Stimulated activated naive CD8-positive, alpha-beta T cell treated with anti-CD3 and anti-CD28 coated beads, Interleukin-15, Interleukin-2, amounts not matched to agents 100 U/mL and 50 U/mL, for 24 hours (primary cell): ENCODE measurements at regions not wholly inside any gene's neighbourhood (a gene's known extent, or its start where the extent isn't known, plus 50 kb on each side); places are given as distances from the start of the nearest gene placed in this dataset.

ENCODE experiments used
- ATAC-seq: fragments of 150-1000 bp; cut with Tn5 transposase; one replicate; pipeline ENCODE4 v1.10.0; 2021
- DNase-seq: peaks from one replicate; pipeline ENCODE4 v3.0.0; 2021

- DNase-seq (no peak), ATAC-seq (no peak)
Measured at GRCh38 chr14:61132336-61132735, 148.8 kb downstream of the TMEM30B start.

GRCh38 chr14:61130512-61131260 lies 149.6 kb downstream of the SLC38A6 start:
- no peak for DNase-seq
- ATAC-seq: no peak

DNA sequence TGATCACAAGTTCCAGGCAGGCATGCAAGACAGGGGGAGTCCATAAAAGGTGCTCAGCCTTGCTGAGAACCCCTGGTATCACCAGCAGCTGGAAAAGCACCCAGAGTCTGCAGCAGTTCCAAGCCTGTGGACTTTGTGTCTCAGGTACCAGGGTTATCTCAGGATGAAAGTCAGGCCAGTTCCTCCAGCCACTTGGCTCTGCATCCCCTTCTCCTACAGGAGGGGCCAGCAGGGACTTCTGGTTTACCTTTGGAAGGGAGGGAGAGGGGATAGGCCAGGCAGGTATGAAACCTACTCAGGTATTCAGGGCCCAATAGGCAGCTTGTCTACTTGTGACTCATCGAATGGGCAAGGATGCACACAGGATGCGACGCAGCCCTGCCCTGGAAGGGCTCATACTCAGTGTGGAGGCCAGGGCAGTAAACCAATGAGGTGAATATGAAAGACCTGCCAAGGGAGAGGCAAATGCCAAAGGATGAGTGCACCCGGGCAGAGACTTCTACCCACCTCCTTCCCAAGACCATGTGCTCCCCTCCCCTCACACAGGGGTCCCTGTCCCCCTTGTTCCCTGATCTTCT lies 148.2 kb downstream of the SLC38A6 start:
- ATAC-seq: no peak
- no peak for DNase-seq

GRCh38 chr14:61128382-61129167 lies 147.5 kb downstream of the SLC38A6 start:
- DNase-seq (no peak), ATAC-seq (no peak)

DNA sequence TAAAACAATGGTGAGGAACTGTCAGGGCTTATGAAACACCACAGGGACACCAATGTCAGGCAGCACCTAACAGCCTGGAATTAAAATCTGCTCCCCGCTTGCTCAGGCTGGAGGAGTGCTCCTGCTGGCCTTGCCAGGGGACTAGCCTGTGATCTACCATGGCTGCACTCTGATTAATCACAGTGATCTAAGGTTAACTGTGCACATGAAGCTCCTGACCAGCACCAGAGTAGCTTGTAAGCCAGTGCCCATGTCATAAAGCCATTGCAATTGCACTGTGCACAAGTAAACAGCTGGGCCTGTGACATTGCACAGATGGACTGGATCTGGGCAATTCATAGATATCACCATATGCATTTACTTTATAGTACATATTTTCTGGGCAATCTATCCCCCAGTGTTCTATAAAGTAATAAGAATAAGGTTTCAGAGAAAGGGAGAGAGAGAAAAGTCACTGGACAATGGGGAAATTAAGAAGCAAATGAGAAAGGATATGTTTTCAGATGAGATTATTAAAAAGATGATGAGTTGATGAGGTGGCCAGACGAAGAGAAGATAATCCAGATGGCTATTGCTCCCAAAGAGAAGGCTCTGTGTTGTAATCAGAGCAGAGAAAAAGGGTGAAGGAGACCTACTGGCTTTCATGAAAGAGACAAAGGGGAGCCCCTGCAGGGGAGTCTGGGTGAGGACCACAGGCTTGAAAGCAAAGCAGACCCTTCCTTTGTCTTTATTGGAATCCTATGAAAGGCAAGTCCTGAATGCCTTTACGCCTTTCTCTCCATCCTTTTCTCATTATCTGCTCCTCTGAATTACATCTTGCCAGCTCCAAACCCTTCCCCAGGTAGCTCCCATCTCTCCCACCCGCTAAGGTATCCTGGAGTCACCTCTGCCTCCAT lies 145.8 kb downstream of the SLC38A6 start:
- DNase-seq (no peak), ATAC-seq (no peak)

DNA sequence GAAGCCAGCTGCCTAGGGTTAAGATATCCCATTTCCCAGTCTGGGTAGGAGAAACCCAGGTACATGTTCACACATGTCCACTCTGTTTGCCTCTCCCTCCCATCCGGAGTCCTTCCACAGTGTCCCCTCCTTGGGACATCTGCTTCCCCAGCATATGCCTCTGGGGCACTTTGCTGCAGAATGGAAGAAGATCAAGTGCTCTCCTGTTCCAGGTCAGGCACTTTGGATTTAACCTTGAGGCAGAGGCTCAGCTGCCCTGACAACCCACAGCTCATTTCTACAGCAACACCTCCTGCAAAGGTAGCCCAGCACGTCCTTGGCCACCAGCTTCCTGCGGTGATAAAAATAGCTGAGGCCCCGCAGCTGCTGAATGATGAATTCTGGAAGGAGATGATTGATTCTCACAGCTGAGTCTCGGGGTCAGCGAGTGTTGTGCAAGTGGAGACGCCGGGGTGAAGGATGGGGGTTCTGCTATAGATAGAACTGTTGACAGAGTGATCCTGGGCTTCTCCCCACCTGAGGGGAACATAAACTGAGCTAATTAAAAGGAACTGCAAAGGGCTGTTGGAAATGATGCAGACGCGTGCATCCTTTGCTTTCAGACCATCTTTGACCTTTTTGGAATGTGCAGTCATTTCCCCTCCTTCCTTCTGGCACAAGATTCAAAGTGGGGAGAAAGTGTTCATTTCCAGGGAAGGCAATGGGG lies 145.0 kb downstream of the SLC38A6 start:
- ATAC-seq (no peak), DNase-seq (no peak)

- DNase-seq: no peak
- ATAC-seq: no peak
Measured at GRCh38 chr14:61125041-61125866, 144.2 kb downstream of the SLC38A6 start.

DNA sequence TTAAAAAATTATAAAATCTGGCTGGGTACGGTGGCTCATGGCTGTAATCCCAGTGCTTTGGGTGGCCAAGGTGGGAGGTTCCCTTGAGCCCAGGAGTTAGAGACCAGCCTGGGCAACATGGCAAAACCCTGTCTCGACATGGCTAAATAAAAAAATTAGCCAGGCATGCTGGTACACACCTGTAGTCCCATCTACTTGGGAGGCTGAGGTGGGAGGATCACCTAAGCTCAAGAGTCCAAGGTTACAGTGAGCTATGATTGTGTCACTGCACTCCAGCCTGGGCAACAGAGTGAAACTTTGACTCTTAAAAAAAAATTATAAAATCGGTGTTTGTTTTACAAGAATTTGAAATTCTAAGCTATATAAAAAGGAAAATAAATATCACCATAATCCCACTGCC lies 141.8 kb downstream of the SLC38A6 start:
- no peak for DNase-seq
- no peak for ATAC-seq

- no peak for DNase-seq
- no peak for ATAC-seq
Measured at GRCh38 chr14:61121355-61121787, 140.3 kb downstream of the SLC38A6 start.

GRCh38 chr14:61120576-61120975 lies 139.5 kb downstream of the SLC38A6 start:
- ATAC-seq: no peak

DNA sequence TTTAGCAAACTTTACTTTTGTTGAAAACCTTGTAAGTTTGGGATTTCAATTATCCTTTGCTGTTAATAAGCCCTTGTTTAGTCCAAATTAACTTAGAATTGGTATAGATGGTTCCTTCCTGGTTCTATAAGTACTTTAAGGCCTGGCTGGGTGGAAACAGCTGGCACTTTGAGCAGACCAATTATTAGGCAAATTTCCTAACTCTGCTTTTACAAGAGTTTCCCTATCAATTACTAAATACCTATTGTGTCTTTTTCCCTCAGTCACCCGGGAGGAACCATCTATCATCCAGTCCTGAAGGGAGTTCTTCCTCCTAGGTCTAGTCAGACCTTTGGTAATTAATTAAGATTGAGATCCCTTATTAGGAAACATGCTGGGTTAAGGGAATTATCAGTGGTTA lies 138.0 kb downstream of the SLC38A6 start:
- no peak for ATAC-seq
- no peak for DNase-seq

More at GRCh38 chr14:61120576-61120975, 139.5 kb downstream of the SLC38A6 start:
- DNase-seq: no peak

- no peak for ATAC-seq
Measured at GRCh38 chr14:61116369-61116768, 135.3 kb downstream of the SLC38A6 start.

GRCh38 chr14:61113561-61114225 lies 132.6 kb downstream of the SLC38A6 start:
- DNase-seq: no peak

More at GRCh38 chr14:61116369-61116768, 135.3 kb downstream of the SLC38A6 start:
- DNase-seq: no peak

DNA sequence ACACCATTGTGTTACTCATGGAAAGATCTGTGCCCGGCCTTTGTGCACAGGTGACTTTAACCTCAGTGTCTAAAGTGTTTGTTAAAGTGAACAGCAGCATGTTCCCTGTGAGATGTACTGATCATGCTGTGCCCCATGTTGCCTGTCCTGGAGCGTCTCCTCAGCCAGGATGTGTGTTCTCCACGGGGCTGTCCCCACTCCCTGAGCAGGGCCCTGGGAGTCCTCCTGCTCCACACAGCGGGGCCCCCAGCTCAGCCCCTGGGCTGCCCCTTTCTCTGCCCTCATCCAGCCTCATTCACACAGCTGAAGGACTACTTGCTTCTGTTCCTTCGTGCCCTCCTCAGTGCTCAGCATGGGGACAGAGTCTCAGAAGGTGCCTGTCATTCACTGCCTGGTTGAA lies 131.5 kb downstream of the SLC38A6 start:
- no peak for ATAC-seq
- DNase-seq: no peak

More at GRCh38 chr14:61113561-61114225, 132.6 kb downstream of the SLC38A6 start:
- ATAC-seq: no peak

DNA sequence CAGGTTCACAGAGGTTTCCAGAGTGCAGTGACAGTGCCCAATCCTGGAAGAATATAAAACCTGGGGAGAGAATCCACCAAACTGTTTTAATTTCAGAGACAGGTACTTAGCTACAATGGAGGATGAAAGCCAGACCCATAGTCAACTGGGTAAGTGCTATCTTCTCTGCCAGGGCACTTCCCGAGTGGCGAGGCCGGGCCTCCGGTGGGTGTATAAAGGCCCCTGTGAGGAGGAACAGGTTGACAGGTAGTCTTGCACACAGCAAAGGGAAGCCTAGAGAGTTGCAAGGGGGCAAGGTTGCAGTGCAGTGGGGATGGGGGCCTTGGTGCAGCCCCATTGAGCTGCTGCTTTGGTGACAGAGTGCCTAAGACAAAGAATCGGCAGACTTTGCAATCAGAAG lies 130.7 kb downstream of the SLC38A6 start:
- DNase-seq: no peak
- ATAC-seq: no peak

DNA sequence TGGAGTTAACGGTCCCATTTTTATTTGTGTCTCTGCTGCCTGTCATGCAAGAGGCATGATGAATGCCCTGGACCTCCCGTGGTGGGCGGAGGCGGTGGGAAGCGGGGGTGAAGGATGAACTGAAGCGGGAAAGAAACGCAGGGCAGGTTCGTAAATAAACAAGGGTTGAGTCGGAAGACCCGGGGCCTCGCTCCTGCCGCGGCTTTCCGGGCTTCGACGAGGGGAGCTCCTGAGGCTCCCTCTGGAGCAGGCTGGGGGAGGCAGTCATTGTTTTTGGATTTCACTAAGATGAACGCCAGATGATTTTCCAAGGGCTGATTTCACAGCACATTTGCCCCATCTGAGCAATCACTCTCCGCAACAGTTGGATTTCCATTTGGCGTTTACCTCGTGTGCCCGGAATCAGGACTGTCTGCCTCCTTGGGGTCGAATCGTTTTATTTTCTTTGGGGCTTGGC lies 130.2 kb downstream of the SLC38A6 start:
- ATAC-seq (no peak), DNase-seq (no peak)

DNA sequence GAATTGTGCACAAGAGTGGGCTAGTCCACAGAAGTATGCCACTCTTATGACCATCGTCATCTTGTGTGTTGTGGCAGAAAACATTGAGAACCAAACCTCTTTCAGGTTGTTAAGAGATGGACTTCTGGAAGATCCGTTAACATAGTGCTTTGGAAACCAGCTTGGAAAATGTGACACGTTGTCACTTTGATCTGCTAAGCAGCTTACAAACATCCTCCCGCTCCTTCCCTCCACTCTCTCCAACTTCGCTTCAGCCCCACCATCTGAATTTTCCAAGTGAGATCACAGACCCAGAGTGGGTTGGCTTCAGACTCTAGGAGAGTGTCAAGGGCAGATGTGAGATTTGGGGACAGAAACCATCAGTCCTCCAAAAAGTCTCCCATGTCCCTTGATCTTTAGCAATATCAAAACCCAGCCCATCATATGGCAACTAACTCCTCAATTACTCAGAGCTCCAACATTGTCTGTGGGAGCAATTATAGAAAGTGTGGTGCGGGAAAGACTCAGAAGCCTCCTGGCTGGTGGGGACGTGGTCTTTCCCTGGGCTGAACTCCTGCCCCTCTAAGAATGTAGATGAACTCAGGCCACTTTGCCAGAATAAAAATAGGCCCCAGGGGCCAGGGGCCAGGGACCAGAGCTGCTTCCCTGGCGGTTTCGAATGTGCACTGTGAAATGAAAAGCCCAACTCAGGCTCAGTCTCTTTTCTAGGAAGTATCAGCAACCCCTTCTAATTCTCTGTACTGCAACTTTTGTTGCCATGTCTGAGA lies 129.5 kb downstream of the SLC38A6 start:
- ATAC-seq (no peak), DNase-seq (no peak)

GRCh38 chr14:61109288-61109687 lies 128.2 kb downstream of the SLC38A6 start:
- DNase-seq: no peak
- no peak for ATAC-seq
